ENCODE measurements at regions not wholly inside any gene's neighbourhood (a gene's known extent, or its start where the extent isn't known, plus 50 kb on each side); places are given as distances from the start of the nearest gene placed in this dataset.
A peak's percentile ranks its signal among the peaks of the same experiment; 100 is the strongest.

GRCh38 chr2:158732573-158733429 is 62.3 kb upstream of the DAPL1 start:
- Histone ChIP-seq H4K20me1 (ENCODE audit: insufficient read depth, low read length) (no peaks in the 10 kb centered on the region), H3K18ac (ENCODE audit: low read depth, low read length) (no peak overlapping the region), H3K9ac (ENCODE audit: low read depth, low read length) (no peak overlapping the region), H3K27ac (ENCODE audit: insufficient read depth, low read length) (no peak overlapping the region), H3K36me3 (ENCODE audit: control insufficient read depth, insufficient read depth, low read length) (no peaks in the 10 kb centered on the region), H4K91ac (ENCODE audit: insufficient read depth, low read depth, low read length) (no peak overlapping the region), H2AK9ac (replicated peaks; ENCODE audit: low read depth, low read length, poor library complexity) (no peak overlapping the region), H3K9me3 (ENCODE audit: control insufficient read depth, insufficient read depth, low read length) (no peaks in the 10 kb centered on the region), H2BK15ac (ENCODE audit: low read depth, low read length) (no peak overlapping the region), H3K23ac (ENCODE audit: low read depth, low read length) (no peak overlapping the region), H3K4me1 (ENCODE audit: control insufficient read depth, insufficient read depth, low read length) (no peaks in the 10 kb centered on the region), H2BK5ac (ENCODE audit: low read depth, low read length, poor library complexity, severe bottlenecking) (no peak overlapping the region), H3K56ac (ENCODE audit: extremely low read depth, insufficient read depth, low read length) (no peak overlapping the region), H3K9me1 (ENCODE audit: insufficient read depth, low read length) (no peaks in the 10 kb centered on the region), H2AK5ac (ENCODE audit: low read depth, low read length) (no peak overlapping the region), H3K4ac (ENCODE audit: low read depth, low read length) (no peak overlapping the region), H4K8ac (ENCODE audit: low read depth in 2 of 2, low read length in 2 of 2) (no peak overlapping the region), H3K14ac (replicated peaks; ENCODE audit: low read depth, low read length) (no peak overlapping the region), H2BK20ac (ENCODE audit: low read depth, low read length) (no peak overlapping the region), H3K4me2 (ENCODE audit: low read depth, low read length) (no peak overlapping the region), H4K5ac (ENCODE audit: low read depth, low read length) (no peak overlapping the region), H2BK120ac (ENCODE audit: low read depth, low read length) (no peak overlapping the region), H3K4me3 (ENCODE audit: insufficient read depth, low read depth, low read length) (no peak overlapping the region), H3K27me3 (ENCODE audit: control insufficient read depth, insufficient read depth, low read length) (peaks cover 42% of the 10 kb centered on the region), H3K79me1 (ENCODE audit: low read depth in 1 of 2, low read length in 2 of 2) (no peaks in the 10 kb centered on the region), H2AFZ (replicated peaks; ENCODE audit: low read length, poor library complexity) (no peak overlapping the region)
- no TSS peak for BruUV-seq (replicated peaks)
- in situ Hi-C loops (cut with MboI; ENCODE audit: low sequenced_read_pairs) (no loop called here), intact Hi-C loops (cut with micrococcal nuclease) (loop anchor here (10.0 kb wide), 1 partner anchor 188 kb away; no protein-coding TSS in a partner anchor), dilution Hi-C loops (cut with HindIII; ENCODE audit: low sequenced_read_pairs, unreplicated experiment) (no loop called here)
- CTCF ChIA-PET = interaction anchor here (0.6 to 1.5 kb wide), 4 partner anchors 21 to 552 kb away, joined by 3 to 6 read pairs (median 3); no protein-coding TSS in a partner anchor
- TF ChIP-seq CHD1 (IDR thresholded peaks at IDR 0.05; ENCODE audit: low read depth, low read length) (no peak), CTCF (conservative IDR thresholded peaks at IDR 0.05; ENCODE audit: low read depth, low read length) (no peak), USF2 (IDR thresholded peaks at IDR 0.05; ENCODE audit: low read depth, low read length) (no peak), MAFK (IDR thresholded peaks at IDR 0.05; ENCODE audit: low read depth, low read length) (peak; percentile 31; the same call in 1 of the 2 replicates), FOS (IDR thresholded peaks at IDR 0.05; ENCODE audit: low read depth, low read length) (no peak)
- DNase-seq (no peak), ATAC-seq (ENCODE audit: low read depth) (no peak)
- no CpG with 5 or more reads among the region's 5 CpGs for WGBS, 2 experiments (ENCODE audit: extremely low coverage in 2 of 2, insufficient read length in 1 of 2)
- POLR2A ChIA-PET (ENCODE audit: unreplicated experiment) = interaction anchor here (0.6 kb wide), 1 partner anchor 66 kb away, joined by 3 read pairs; no protein-coding TSS in a partner anchor
